ENCODE measurements at regions not wholly inside any gene's neighbourhood (a gene's known extent, or its start where the extent isn't known, plus 50 kb on each side); places are given as distances from the start of the nearest gene placed in this dataset.

DNA sequence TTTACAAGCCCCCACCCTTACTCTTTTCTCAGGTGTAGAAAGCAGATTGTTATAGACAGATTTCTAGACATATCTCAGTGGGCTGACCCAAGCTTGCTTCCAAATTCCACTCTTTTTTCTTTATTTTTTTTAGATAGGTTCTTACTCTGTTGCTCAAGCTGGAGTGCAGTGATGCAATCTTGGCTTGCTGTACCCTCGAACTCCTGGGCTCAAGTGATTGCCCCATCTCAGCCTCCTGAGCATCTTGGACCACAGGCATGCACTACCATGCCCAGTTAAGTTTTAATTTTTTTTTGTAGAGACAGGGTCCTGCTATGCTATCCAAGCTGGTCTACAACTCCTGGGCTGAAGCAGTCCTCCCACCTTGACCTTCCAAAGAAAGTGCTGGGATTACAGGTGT lies 53.5 kb upstream of the ADAMTS9 start:
- no peak for DNase-seq (ENCODE audit: extremely low spot score)

GRCh38 chr3:64739971-64740631 lies 52.3 kb upstream of the ADAMTS9 start:
- H3K27me3 ChIP-seq: no peaks in the 10 kb centered on the region
- DNase-seq (ENCODE audit: extremely low spot score): no peak
- H3K4me1 ChIP-seq: peaks cover 0 to 34% (median 32%) of the 10 kb centered on the region in 4 donors
- intact Hi-C loops (cut with DNase I): loop anchor here (10.0 kb wide), 1 partner anchor 205 kb away; no protein-coding TSS in a partner anchor
- H3K9me3 ChIP-seq: no peaks in the 10 kb centered on the region
- WGBS: 83% methylated on average over 10 of the region's 11 CpGs
- H3K4me3 ChIP-seq: no peak overlapping the region
- TF ChIP-seq EP300 (IDR thresholded peaks at IDR 0.05) (no peak), POLR2A (IDR thresholded peaks at IDR 0.05; ENCODE audit: low read depth) (no peak), POLR2AphosphoS5 (IDR thresholded peaks at IDR 0.05) (no peak), CTCF (IDR thresholded peaks at IDR 0.05) (no peak)
- no peaks in the 10 kb centered on the region for H3K36me3 ChIP-seq
- H3K27ac ChIP-seq (replicated peaks in 1 of 4): peak overlapping the region; percentile 15 to 42 (median 39)

More for the DNA sequence above, 53.5 kb upstream of the ADAMTS9 start:
- Histone ChIP-seq H3K27me3 (no peaks in the 10 kb centered on the region), H3K4me3 (no peak overlapping the region), H3K36me3 (no peaks in the 10 kb centered on the region), H3K27ac (replicated peaks in 1 of 4) (peak overlapping the region; percentile 10 to 40 (median 39)), H3K4me1 (peaks cover 0 to 34% (median 32%) of the 10 kb centered on the region in 4 donors), H3K9me3 (no peaks in the 10 kb centered on the region)
- intact Hi-C loops (cut with DNase I): loop anchor here (10.0 kb wide), 1 partner anchor 207 kb away; no protein-coding TSS in a partner anchor
- no peak for TF ChIP-seq EP300 (IDR thresholded peaks at IDR 0.05)
- peak in 1 of 2 donors; percentile 45 for TF ChIP-seq POLR2AphosphoS5 (IDR thresholded peaks at IDR 0.05)
- WGBS: 81% methylated on average over 1 of the region's 1 CpG
